Left kidney (tissue), 1 donor: ENCODE measurements at regions not wholly inside any gene's neighbourhood (a gene's known extent, or its start where the extent isn't known, plus 50 kb on each side); places are given as distances from the start of the nearest gene placed in this dataset.

Experiments
- DNase-seq: peaks from one replicate; pipeline ENCODE4 v3.0.0-alpha.2; 2013

- no peak for DNase-seq
Observed at GRCh38 chr2:206368484-206368883, 74.8 kb upstream of the ADAM23 start.

GRCh38 chr2:206368933-206369569, 74.3 kb upstream of the ADAM23 start:
- no peak for DNase-seq

DNA sequence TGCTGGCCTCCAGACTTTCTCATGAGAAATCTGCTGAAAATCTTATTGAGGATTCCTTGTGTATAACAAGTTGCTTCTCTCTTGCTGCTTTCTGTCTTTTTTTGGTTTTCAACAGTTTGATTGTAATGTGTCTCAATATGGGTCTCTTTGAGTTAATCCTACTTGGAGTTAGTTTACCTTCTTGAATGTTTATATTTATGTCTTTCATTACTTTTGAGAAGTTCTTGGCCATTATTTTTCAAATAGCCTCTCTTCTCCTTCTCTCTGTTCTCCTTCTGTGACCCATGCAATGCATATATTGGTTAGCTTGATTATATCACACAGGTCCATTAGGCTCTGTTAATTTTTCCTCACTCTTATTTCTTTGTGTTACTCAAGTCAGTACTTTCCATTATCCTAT, 67.4 kb upstream of the ADAM23 start:
- DNase-seq, result no peak

- DNase-seq, result peak; percentile 6
Observed at GRCh38 chr2:206378835-206379234, 64.5 kb upstream of the ADAM23 start.

- DNase-seq, result peak; percentile 69
Observed at GRCh38 chr2:206379266-206379665, 64.1 kb upstream of the ADAM23 start.

GRCh38 chr2:206379886-206380285, 63.4 kb upstream of the ADAM23 start:
- no peak for DNase-seq

- no peak for DNase-seq
Observed at GRCh38 chr2:206381881-206382280, 61.5 kb upstream of the ADAM23 start.

DNA sequence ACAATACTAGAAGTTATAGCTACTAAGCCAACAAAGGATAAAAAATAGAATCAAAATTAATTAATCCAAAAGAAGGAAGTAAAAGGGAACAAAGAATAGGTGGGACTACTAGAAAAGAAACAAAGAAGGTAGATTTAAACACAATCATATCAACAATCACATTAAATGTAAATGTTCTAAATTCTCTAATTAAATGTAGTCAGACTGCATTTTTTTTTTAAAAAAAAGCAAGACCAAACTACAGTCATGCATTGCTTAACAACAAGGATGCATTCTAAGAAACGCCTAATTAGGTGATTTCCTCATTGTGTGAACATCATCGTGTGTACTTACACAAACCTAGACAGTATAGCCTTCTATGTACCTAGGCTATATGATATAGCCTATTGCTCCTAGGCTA, 59.7 kb upstream of the ADAM23 start:
- DNase-seq, result no peak

- no peak for DNase-seq
Observed at GRCh38 chr2:206387808-206388207, 55.5 kb upstream of the ADAM23 start.

GRCh38 chr2:206388698-206389097, 54.6 kb upstream of the ADAM23 start:
- DNase-seq, result no peak

DNA sequence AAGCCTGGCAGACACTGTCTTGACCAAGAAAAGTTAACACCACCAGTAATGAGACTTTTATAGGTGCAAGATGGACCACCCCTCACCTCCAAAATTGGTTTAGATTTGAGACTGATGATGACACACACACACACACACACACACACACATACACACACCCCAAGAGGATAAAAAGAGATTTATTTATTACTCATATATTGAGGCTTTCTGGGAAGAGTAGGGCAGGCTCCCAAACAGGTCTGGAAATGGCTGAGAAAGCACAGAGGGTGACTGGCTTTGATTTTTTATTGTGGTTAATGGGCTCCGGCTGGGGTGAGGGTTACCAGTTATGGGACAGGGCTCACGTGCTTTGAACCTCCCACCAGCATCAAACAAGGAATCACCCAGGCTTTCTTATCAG, 54.2 kb upstream of the ADAM23 start:
- DNase-seq, result no peak

DNA sequence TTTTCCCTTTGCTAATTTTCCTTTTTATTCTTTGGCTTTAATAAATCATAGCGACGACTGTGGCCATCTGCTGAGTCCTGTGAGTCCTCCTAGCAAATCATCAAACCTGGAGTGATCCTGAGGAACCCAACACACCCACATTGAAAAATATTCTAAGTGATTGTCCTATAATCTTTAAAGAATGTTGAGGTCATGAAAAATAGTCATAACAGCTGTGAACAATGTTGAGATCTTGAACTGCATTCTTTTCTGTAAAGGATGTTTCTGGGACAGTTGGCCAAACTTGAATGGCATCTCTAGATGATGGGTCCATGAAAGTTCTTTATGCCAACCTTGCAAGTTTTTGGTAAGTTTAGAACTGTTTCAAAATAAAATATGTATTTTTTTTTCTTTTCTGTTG, 53.2 kb upstream of the ADAM23 start:
- DNase-seq, result no peak

DNA sequence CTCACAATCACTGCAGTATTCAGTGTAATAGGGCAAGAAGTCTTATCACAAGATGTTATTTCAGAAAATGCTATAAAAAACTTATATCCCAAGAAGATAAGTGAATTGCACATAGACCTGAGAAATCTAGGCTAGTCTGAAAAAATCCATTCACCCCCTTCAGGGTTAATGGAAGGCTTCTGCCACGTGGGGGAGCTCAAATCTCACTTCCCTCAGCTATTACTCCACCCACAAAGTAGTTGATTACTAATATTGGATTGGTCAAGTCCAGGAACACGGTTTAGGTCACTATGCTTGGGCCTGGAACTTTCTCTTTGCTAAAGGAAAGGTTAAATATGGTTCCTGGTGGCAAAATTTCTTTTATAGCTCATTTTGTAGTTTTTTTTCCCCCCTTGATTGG, 51.2 kb upstream of the ADAM23 start:
- DNase-seq, result no peak
